Vagina (tissue), 2 donors: ENCODE measurements at regions not wholly inside any gene's neighbourhood (a gene's known extent, or its start where the extent isn't known, plus 50 kb on each side); places are given as distances from the start of the nearest gene placed in this dataset.

Experiments
- DNase-seq, 2 donors: peaks; one replicate each; pipeline ENCODE4 v3.0.0-alpha.2; 2017; ENCODE audit errors: extremely low spot score in 2 of 2
- H3K27ac ChIP-seq: fragments of 200-600 bp; sonication (generic); one replicate; pipeline ENCODE4 v1.5.1; 2019
- H3K27me3 ChIP-seq: fragments of 200-600 bp; sonication (generic); one replicate; pipeline ENCODE4 v1.5.1; 2019
- H3K36me3 ChIP-seq, 2 donors: fragments of 200-600 bp; sonication (generic); one replicate each; pipeline ENCODE4 v1.5.1; 2017 to 2019
- H3K4me1 ChIP-seq: fragments of 200-600 bp; sonication (generic); one replicate; pipeline ENCODE4 v1.5.1; 2019
- H3K4me3 ChIP-seq, 2 donors: fragments of 200-600 bp; sonication (generic); 1 replicate in 1 of 2; 2 replicates in 1 of 2; pipeline ENCODE4 v1.5.1; 2016 to 2019
- H3K9me3 ChIP-seq: fragments of 200-600 bp; sonication (generic); one replicate; pipeline ENCODE4 v1.5.1; 2019
- POLR2A ChIP-seq, 2 donors: fragments of 450-650 bp; IDR thresholded peaks; one replicate each; pipeline ENCODE4 v1.6.1; 2017; ENCODE audit warnings: antibody characterized with exemption in 2 of 2, mild to moderate bottlenecking in 2 of 2, moderate library complexity in 2 of 2
- POLR2AphosphoS5 ChIP-seq, 2 donors: sonication (generic); formaldehyde crosslinking; IDR thresholded peaks; one replicate each; pipeline ENCODE4 v1.9.0; 2017; ENCODE audit warnings: antibody characterized with exemption in 2 of 2, mild to moderate bottlenecking in 2 of 2, low read depth in 1 of 2; ENCODE audit not compliant: insufficient read depth in 1 of 2
- intact Hi-C: fragments of 100-400 bp; cut with DNase I; formaldehyde crosslinking; loops from one replicate; pipeline ENCODE4 v1.15.1; 2023
- TF ChIP-seq, protein P1 (sequence below), 3 experiments: fragments of 450-650 bp in 2 of 3; fragments of 200-600 bp in 1 of 3; sonication (generic) in 1 of 3; IDR thresholded peaks; one replicate each; pipeline ENCODE4 v1.5.1; 2017 to 2019; ENCODE audit warnings: antibody characterized with exemption in 3 of 3, mild to moderate bottlenecking in 2 of 3, moderate library complexity in 2 of 3

DNA sequence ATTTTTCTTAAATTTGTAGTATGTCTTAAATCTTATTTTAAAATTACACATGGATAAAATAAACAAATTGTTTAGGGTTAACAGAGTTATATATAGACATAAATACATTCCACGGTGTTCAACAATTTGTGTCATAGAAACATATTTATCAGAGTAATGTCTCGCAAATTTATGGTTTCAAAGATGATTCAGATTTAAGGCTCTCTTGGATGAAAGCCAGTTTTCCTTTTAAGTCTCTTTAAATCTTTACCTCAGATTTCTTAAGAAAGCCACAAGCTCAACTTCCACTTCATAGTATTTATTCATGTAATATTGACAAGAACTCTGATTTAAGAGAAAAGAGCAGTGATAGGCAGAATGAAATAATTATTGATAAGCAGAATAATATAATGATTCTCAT is 1254.8 kb upstream of the ADGRL3 start:
- Histone ChIP-seq H3K27ac (no peak overlapping the region), H3K4me1 (no peaks in the 10 kb centered on the region), H3K9me3 (no peaks in the 10 kb centered on the region), H3K36me3 (no peaks in the 10 kb centered on the region), H3K4me3 (no peak overlapping the region), H3K27me3 (no peaks in the 10 kb centered on the region)
- TF ChIP-seq POLR2AphosphoS5 (IDR thresholded peaks at IDR 0.05; ENCODE audit: insufficient read depth in 1 of 2, low read depth in 1 of 2), result no peak
- TF ChIP-seq, protein P1, sequence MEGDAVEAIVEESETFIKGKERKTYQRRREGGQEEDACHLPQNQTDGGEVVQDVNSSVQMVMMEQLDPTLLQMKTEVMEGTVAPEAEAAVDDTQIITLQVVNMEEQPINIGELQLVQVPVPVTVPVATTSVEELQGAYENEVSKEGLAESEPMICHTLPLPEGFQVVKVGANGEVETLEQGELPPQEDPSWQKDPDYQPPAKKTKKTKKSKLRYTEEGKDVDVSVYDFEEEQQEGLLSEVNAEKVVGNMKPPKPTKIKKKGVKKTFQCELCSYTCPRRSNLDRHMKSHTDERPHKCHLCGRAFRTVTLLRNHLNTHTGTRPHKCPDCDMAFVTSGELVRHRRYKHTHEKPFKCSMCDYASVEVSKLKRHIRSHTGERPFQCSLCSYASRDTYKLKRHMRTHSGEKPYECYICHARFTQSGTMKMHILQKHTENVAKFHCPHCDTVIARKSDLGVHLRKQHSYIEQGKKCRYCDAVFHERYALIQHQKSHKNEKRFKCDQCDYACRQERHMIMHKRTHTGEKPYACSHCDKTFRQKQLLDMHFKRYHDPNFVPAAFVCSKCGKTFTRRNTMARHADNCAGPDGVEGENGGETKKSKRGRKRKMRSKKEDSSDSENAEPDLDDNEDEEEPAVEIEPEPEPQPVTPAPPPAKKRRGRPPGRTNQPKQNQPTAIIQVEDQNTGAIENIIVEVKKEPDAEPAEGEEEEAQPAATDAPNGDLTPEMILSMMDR (IDR thresholded peaks at IDR 0.05), result no peak
- no peak for TF ChIP-seq POLR2A (IDR thresholded peaks at IDR 0.05)
- no peak for DNase-seq
- intact Hi-C loops, result no loop called here

GRCh38 chr4:59945716-59946115 is 1254.4 kb upstream of the ADGRL3 start:
- DNase-seq, result no peak
- no peak overlapping the region for H3K27ac ChIP-seq
- no peaks in the 10 kb centered on the region for H3K9me3 ChIP-seq
- no peaks in the 10 kb centered on the region for H3K36me3 ChIP-seq
- no peaks in the 10 kb centered on the region for H3K4me1 ChIP-seq
- intact Hi-C loops, result no loop called here
- H3K4me3 ChIP-seq, result no peak overlapping the region
- TF ChIP-seq POLR2A (IDR thresholded peaks at IDR 0.05), result no peak
- TF ChIP-seq, protein P1 (IDR thresholded peaks at IDR 0.05), result no peak
- no peak for TF ChIP-seq POLR2AphosphoS5 (IDR thresholded peaks at IDR 0.05; ENCODE audit: insufficient read depth in 1 of 2, low read depth in 1 of 2)
- no peaks in the 10 kb centered on the region for H3K27me3 ChIP-seq

GRCh38 chr4:59956366-59956765 is 1243.8 kb upstream of the ADGRL3 start:
- intact Hi-C loops, result no loop called here
- no peak overlapping the region for H3K27ac ChIP-seq
- no peaks in the 10 kb centered on the region for H3K4me1 ChIP-seq
- no peaks in the 10 kb centered on the region for H3K27me3 ChIP-seq
- no peak overlapping the region for H3K4me3 ChIP-seq
- no peak for DNase-seq
- H3K36me3 ChIP-seq, result no peaks in the 10 kb centered on the region
- H3K9me3 ChIP-seq, result no peaks in the 10 kb centered on the region
- TF ChIP-seq POLR2AphosphoS5 (IDR thresholded peaks at IDR 0.05; ENCODE audit: insufficient read depth in 1 of 2, low read depth in 1 of 2) (no peak), POLR2A (IDR thresholded peaks at IDR 0.05) (no peak)
- TF ChIP-seq, protein P1 (IDR thresholded peaks at IDR 0.05), result no peak

GRCh38 chr4:59960143-59960542 is 1240.0 kb upstream of the ADGRL3 start:
- Histone ChIP-seq H3K4me1 (no peaks in the 10 kb centered on the region), H3K36me3 (no peaks in the 10 kb centered on the region), H3K4me3 (no peak overlapping the region), H3K27me3 (no peaks in the 10 kb centered on the region), H3K27ac (no peak overlapping the region), H3K9me3 (no peaks in the 10 kb centered on the region)
- no peak for DNase-seq
- no peak for TF ChIP-seq POLR2AphosphoS5 (IDR thresholded peaks at IDR 0.05; ENCODE audit: insufficient read depth in 1 of 2, low read depth in 1 of 2)
- TF ChIP-seq, protein P1 (IDR thresholded peaks at IDR 0.05), result no peak
- no peak for TF ChIP-seq POLR2A (IDR thresholded peaks at IDR 0.05)
- intact Hi-C loops, result no loop called here

DNA sequence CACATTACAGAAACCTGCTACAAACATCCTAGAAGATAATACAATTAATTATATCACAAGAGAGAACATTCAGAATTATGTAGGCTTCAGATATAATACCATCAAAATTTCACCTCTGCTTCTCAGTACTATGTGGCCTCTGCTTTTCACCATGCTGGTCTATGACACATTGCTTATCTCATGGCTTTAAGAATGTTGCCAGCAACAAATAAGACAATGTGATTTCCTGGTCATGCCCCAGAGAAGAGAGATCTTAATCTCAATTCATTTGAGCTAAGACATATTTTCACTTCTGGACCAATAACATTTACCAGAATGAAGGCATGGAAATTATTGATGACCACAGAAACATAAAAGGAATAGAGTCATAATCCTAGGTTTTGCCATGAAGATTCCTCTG is 1233.4 kb upstream of the ADGRL3 start:
- no peaks in the 10 kb centered on the region for H3K4me1 ChIP-seq
- intact Hi-C loops, result no loop called here
- H3K27ac ChIP-seq, result no peak overlapping the region
- no peaks in the 10 kb centered on the region for H3K9me3 ChIP-seq
- TF ChIP-seq, protein P1 (IDR thresholded peaks at IDR 0.05), result no peak
- H3K27me3 ChIP-seq, result no peaks in the 10 kb centered on the region
- DNase-seq, result no peak
- no peak overlapping the region for H3K4me3 ChIP-seq
- H3K36me3 ChIP-seq, result no peaks in the 10 kb centered on the region
